Stimulated activated naive CD8-positive, alpha-beta T cell treated with anti-CD3 and anti-CD28 coated beads, Interleukin-15, amount 100 ng/mL, for 72 hours (primary cell): ENCODE measurements at regions not wholly inside any gene's neighbourhood (a gene's known extent, or its start where the extent isn't known, plus 50 kb on each side); places are given as distances from the start of the nearest gene placed in this dataset.

Experiments
- ATAC-seq: fragments of 150-1000 bp; cut with Tn5 transposase; 2 replicates; pipeline ENCODE4 v1.10.0; 2021; ENCODE audit warnings: mild to moderate bottlenecking, moderate library complexity
- DNase-seq, 2 donors: peaks; one replicate each; pipeline ENCODE4 v3.0.0; 2021 to 2022
- H3K27ac Mint-ChIP-seq, 2 donors: one replicate each; pipeline ENCODE4 v1.8.0; 2022; ENCODE audit warnings: mild to moderate bottlenecking in 2 of 2, mixed read lengths in 2 of 2, moderate library complexity in 2 of 2
- H3K27me3 Mint-ChIP-seq: one replicate; pipeline ENCODE4 v1.8.0; 2022; ENCODE audit warnings: mixed read lengths
- H3K4me1 Mint-ChIP-seq: one replicate; pipeline ENCODE4 v1.8.0; 2022; ENCODE audit warnings: mild to moderate bottlenecking, mixed read lengths
- H3K4me3 Mint-ChIP-seq, 2 donors: one replicate each; pipeline ENCODE4 v1.8.0; 2022; ENCODE audit warnings: mild to moderate bottlenecking in 2 of 2, mixed read lengths in 2 of 2, moderate library complexity in 1 of 2
- H3K9me3 Mint-ChIP-seq, 2 donors: one replicate each; pipeline ENCODE4 v1.8.0; 2022; ENCODE audit warnings: mixed read lengths in 2 of 2

DNA sequence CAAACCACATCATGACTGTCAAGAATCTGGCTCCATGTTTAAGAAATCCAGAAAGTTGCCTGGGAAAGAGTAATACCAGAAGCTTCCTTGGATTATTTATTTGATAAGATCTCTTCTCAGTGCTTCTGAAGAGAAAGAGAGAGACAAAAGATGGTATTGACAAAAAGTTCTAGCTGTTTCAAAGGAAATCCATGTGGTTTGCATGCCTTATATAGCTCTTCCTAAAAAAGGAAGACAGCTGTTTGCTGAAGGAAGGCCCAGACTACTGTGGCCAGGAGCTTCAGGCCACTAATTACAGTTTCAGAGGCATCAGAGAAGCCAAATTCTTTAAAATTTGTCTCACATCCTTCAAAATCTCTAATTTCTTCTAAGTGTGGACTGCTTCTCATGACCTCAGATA, 565.2 kb upstream of the SLIT2 start:
- Mint-ChIP-seq H3K4me3 (no peak overlapping the region), H3K27me3 (no peaks in the 10 kb centered on the region), H3K9me3 (peaks cover 14 to 23% of the 10 kb centered on the region in 2 donors), H3K27ac (no peak overlapping the region), H3K4me1 (no peaks in the 10 kb centered on the region)
- DNase-seq (no peak), ATAC-seq (no peak)

DNA sequence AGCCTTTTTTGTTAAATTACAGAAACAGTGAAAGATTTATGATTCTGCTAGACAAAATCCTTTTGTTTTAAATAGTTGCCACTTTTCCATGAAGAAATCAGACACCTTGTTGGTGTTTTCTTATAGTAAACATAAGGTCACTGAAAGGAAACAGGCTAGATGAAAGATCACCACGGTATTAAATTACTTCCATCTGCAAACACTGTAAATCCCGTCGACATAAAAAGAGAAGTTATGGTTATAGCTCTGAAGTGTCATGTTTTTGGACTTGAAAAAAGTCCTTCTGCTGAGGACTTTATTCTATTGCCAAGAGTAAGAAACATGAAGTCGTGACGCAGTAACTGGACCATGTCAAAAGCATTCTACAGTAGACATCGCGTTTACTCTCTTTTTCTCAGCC, 567.6 kb upstream of the SLIT2 start:
- H3K4me1 Mint-ChIP-seq = no peaks in the 10 kb centered on the region
- no peak for ATAC-seq
- peaks cover 14 to 18% of the 10 kb centered on the region in 2 donors for H3K9me3 Mint-ChIP-seq
- H3K4me3 Mint-ChIP-seq = no peak overlapping the region
- no peaks in the 10 kb centered on the region for H3K27me3 Mint-ChIP-seq
- DNase-seq = no peak
- no peak overlapping the region for H3K27ac Mint-ChIP-seq

DNA sequence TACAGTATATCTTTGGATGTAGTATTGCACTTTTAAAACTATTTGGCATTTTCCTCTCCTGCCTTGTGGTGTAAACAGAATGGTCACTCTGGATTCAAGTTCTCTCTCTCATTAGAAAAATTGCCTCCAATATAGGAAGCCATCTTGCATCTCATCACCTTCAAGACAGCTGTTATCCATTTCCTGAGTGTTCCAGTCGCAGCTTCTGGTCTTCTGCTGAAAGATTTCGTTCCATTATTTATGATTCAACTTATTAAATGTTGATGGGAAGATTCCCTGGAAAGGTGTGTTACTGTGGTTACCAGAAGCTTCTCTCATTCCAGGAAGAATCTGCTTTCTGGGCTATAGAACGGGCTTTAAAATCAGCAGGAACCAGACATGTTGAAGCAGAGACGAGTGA, 568.3 kb upstream of the SLIT2 start:
- peaks cover 13 to 14% of the 10 kb centered on the region in 2 donors for H3K9me3 Mint-ChIP-seq
- no peak overlapping the region for H3K4me3 Mint-ChIP-seq
- H3K27ac Mint-ChIP-seq = no peak overlapping the region
- no peaks in the 10 kb centered on the region for H3K27me3 Mint-ChIP-seq
- ATAC-seq (no peak), DNase-seq (no peak)
- no peaks in the 10 kb centered on the region for H3K4me1 Mint-ChIP-seq

DNA sequence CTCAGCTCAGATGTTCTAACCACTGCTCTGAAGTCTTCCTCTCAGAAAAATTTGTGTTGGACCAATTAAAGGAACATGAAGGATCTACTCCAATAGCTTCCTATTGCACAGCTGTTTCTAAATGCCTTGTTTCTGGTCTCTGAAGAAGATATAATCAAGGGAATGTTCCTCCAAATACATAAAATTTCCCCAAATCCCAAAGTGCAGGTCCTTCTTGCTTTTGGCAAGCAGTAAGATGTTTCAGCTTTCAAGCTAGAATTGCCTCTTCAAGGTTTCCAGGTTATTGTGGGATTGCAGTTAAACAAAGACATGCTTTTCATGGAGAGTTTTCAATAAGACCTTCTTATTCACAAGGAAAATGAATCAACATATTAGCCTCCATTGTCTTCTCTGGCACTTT, 574.5 kb upstream of the SLIT2 start:
- Mint-ChIP-seq H3K9me3 (peaks cover 10 to 15% of the 10 kb centered on the region in 2 donors), H3K27ac (no peak overlapping the region), H3K4me3 (no peak overlapping the region), H3K4me1 (no peaks in the 10 kb centered on the region), H3K27me3 (no peaks in the 10 kb centered on the region)
- no peak for ATAC-seq
- DNase-seq = no peak

DNA sequence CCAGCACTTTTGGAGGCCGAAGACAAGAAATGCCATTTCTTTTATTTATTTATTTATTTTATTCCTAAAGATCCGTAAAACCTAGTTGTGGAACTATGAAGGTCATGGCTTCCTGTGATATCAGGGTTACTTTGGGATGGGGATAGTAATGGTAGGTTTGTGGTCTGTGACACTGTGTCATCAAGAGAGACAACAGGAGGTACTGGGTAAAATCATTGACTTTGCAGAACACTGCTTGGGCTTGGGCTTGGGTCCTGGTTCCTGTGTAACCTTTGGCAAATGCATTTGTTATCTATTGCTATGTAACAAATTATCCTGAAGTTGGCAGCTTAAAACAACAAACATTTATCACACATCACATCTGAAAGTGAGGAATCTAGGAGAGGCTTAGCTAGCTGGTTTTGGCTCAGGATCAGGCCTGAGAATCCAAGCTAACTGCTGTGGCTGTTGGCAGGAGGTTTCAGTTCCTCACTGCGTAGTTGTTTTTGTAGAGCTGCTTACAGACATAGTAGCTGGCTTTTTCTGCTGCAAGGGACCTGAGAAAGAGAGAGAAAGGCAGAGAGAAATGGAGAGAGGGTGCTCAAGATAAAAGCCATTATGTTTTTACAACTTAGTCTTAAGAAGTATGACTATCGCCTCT, 576.4 kb upstream of the SLIT2 start:
- peaks cover 13 to 15% of the 10 kb centered on the region in 2 donors for H3K9me3 Mint-ChIP-seq
- no peaks in the 10 kb centered on the region for H3K4me1 Mint-ChIP-seq
- no peak overlapping the region for H3K4me3 Mint-ChIP-seq
- no peaks in the 10 kb centered on the region for H3K27me3 Mint-ChIP-seq
- DNase-seq = no peak
- no peak for ATAC-seq
- H3K27ac Mint-ChIP-seq = no peak overlapping the region

DNA sequence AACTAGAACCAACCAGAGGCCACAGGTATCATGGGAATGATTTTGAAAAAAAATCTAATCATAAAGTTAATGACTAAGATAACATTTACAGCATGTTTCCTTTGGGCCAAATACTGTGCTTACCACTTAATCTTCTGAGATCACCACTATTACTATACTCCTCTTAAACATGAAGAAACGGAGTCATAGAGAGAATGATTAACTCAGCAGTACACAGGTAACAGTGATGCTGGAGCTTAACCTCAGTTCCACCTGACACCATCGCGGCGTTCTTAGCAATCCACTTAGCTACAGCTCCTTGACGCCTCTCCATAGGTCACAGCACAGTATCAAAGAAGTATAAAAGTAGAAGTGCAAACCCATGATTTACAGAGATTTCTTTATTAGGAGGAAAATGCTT, 592.6 kb upstream of the SLIT2 start:
- Mint-ChIP-seq H3K9me3 (peaks cover 14 to 22% of the 10 kb centered on the region in 2 donors), H3K27ac (no peak overlapping the region), H3K4me1 (no peaks in the 10 kb centered on the region), H3K4me3 (no peak overlapping the region), H3K27me3 (no peaks in the 10 kb centered on the region)
- ATAC-seq = no peak
- no peak for DNase-seq

DNA sequence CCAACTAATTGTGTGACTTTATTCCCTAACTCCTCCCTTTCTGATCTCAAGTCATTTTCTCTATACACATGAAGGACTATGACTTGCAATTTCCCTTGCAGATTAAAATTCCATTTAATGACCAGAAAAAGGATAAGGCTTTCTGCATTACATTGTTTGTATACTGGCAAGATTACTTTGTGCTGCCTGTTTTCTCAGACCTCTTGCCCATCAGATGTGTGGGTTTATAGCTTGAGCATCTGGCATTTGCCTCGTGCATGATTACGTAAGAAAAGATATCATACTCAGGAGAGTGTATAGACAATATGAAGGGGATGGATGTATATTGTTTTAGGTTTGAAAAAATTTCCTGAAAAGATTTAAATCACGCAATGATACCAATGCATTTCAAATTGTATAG, 593.8 kb upstream of the SLIT2 start:
- H3K27me3 Mint-ChIP-seq = no peaks in the 10 kb centered on the region
- H3K27ac Mint-ChIP-seq = no peak overlapping the region
- no peaks in the 10 kb centered on the region for H3K4me1 Mint-ChIP-seq
- DNase-seq = no peak
- H3K9me3 Mint-ChIP-seq = peaks cover 10 to 20% of the 10 kb centered on the region in 2 donors
- H3K4me3 Mint-ChIP-seq = no peak overlapping the region
- ATAC-seq = no peak

DNA sequence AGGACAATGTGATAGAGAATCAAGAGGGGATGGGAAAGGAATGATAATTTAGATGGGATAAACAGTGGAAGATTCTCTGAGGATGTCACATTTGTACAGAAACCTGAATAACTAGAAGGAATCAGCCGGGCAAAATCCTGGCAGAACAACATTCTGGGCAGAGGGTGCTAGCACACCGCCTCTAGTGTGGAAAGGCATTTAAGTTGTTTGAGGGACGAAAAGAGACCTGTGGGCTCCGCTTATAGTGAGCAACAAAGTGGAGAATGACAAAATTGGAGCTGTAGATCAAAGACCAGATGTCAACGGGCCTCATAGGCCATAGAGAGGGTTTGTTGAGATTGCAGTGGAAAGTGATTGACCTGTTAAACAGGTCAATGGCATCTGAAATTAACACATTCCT, 596.0 kb upstream of the SLIT2 start:
- ATAC-seq (no peak), DNase-seq (no peak)
- Mint-ChIP-seq H3K9me3 (peaks cover 15 to 19% of the 10 kb centered on the region in 2 donors), H3K4me3 (no peak overlapping the region), H3K4me1 (no peaks in the 10 kb centered on the region), H3K27me3 (no peaks in the 10 kb centered on the region), H3K27ac (no peak overlapping the region)

DNA sequence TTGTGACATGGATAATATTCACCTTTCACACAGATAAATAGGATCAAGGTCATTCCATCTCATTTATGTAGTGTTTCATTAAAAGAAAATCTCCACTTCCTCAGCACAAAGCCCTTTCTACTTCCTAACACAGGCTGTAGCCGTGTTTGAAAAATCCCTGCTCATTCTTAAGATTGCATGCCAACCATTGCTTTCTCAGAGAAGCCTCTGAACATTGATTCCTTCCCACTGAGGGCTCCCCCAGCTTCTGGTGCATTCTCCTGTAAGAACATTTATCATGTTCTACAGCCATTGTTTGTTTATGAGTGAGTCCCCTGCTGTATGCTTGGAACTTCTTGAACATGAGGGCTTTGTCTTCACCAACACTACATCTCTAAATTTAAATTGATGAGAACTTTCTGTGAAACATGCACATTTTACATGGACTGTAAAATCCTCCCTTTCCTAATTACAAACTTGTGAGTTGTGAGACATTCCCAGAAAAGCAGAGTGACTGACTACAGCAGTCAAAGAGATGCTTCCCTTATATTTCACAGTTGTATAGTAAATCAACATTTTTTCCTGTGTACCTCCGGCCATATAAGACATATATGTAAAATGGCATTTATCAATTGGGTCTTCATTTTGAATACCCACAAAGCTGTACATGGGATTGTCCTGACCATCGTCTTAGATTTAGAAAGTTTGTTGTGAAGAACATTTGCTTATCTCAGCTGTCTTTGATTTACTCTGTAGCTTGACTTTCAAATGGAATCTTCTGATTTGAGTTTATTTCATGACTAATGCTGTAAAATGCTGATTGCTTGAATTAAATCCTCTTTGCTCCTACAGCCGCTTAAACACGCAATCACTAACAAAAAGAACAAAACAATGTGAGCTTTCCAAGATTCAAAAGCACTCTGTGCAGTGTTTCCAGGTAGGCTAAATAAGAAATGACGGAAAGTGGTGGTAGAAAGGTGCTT, 600.5 kb upstream of the SLIT2 start:
- Mint-ChIP-seq H3K4me1 (no peaks in the 10 kb centered on the region), H3K27me3 (no peaks in the 10 kb centered on the region), H3K4me3 (no peak overlapping the region), H3K27ac (no peak overlapping the region), H3K9me3 (peaks cover 13 to 36% of the 10 kb centered on the region in 2 donors)
- ATAC-seq = no peak
- no peak for DNase-seq

DNA sequence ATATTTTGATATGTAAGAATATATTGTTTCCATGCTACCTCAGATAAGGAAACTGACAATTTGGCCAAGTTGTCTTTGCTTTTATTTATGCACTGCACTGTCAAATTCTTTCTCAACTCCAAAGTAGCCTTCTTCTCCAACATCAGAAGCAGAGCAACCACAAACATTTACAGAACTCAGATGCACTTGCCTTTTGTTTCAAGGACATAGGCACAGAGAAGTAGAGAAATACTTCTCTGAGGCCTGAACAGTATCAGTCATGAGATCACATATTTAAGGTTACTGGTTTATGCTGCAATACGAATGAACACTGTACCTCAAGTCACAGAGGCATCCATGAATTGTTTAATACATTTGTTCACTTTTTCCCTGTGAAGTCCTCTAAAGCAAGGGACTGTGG, 606.1 kb upstream of the SLIT2 start:
- H3K27me3 Mint-ChIP-seq = no peaks in the 10 kb centered on the region
- no peak overlapping the region for H3K27ac Mint-ChIP-seq
- no peaks in the 10 kb centered on the region for H3K4me1 Mint-ChIP-seq
- ATAC-seq = no peak
- peaks cover 18 to 31% of the 10 kb centered on the region in 2 donors for H3K9me3 Mint-ChIP-seq
- no peak overlapping the region for H3K4me3 Mint-ChIP-seq
- no peak for DNase-seq

DNA sequence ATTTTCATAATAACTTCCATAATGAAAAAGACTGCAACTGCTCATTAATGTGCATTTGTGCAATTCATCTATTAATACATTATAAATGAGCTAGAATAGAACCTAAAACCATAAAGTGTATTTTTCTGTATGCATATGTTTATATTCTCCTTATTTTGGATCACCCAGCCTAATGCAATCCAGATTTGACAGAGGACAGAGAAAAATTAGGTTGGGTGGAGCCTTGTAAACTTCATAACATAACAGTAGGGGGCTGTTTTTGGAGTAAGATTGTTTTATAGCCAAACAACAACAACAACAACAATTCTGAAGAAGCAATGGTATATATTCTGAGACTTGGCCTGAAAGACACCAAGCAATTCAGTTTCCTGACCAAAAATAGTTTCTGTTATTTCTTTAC, 615.3 kb upstream of the SLIT2 start:
- Mint-ChIP-seq H3K27ac (no peak overlapping the region), H3K4me1 (no peaks in the 10 kb centered on the region), H3K9me3 (peaks cover 5 to 11% of the 10 kb centered on the region in 2 donors), H3K4me3 (no peak overlapping the region), H3K27me3 (no peaks in the 10 kb centered on the region)
- DNase-seq (no peak), ATAC-seq (no peak)

DNA sequence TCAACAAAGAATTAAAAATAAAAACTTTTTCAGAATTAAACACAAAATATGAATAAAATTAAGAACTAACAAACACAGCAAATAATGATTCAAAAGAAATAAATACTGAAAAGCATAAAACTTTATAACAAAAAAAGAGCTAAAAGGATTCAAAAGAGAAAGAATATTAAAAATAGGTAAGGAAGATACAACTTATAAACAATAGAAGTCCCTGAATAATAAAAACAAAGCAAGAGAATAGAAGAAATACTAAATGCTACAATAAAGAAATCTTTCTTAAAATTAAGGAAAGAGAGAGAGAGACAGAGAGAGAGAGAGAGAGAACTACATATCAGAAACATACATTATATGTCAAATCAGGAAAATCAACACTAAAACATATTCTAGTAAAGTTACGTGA, 619.9 kb upstream of the SLIT2 start:
- Mint-ChIP-seq H3K27ac (no peak overlapping the region), H3K4me1 (no peaks in the 10 kb centered on the region), H3K27me3 (no peaks in the 10 kb centered on the region), H3K9me3 (peaks cover 11 to 12% of the 10 kb centered on the region in 2 donors), H3K4me3 (no peak overlapping the region)
- DNase-seq = no peak
- ATAC-seq = no peak

DNA sequence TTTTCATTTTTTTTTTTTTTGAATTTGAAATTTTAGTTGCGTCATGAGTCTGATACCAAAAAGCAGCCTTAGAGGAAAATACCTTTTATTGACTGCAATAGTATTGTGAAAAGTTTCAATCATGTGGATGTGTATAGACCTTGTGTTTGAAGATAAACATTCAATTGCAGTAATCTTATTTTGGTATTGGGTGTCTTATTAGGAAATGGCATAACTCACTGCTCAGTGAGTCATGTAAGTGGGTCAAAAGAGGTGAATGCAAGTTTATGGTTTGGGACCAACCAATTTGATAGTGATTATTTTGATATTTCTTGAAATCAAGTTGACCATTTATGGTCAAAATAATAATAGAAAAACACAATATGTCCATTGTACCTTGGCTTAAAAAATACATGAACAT, 627.8 kb upstream of the SLIT2 start:
- Mint-ChIP-seq H3K4me1 (no peaks in the 10 kb centered on the region), H3K4me3 (no peak overlapping the region), H3K27me3 (no peaks in the 10 kb centered on the region), H3K9me3 (peaks cover 10 to 20% of the 10 kb centered on the region in 2 donors), H3K27ac (no peak overlapping the region)
- DNase-seq = no peak
- ATAC-seq = no peak

DNA sequence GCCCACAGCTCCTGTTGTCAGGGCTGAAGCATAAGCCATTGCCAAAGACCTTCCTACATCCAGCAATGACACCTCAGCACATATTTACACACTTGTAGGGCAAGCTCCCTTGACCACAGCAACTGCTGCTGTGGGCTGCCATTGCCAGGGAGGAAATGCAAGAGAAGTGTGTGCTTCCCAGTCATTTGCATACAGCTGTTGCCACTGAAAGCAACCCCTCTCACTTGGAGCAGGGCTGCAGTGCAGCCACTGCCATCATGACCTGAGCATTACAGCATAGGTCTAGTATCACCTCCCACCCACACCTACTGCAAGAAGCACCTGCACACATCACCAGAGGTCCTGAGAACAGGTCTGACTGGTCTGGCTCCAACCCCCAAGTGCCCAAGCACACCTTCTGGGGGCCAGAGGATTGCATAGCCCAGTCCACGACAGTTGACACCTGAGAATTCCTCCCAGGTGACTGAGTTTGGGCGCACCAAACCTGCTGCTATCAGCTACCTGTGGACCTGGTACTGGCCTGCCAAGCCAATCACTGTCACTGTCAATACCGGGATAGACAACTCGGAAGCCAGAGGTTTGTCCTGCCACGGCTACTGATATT, 636.5 kb upstream of the SLIT2 start:
- ATAC-seq (no peak), DNase-seq (no peak)
- H3K9me3 Mint-ChIP-seq = peaks cover 12 to 17% of the 10 kb centered on the region in 2 donors
- H3K4me3 Mint-ChIP-seq = no peak overlapping the region
- H3K4me1 Mint-ChIP-seq = no peaks in the 10 kb centered on the region
- no peaks in the 10 kb centered on the region for H3K27me3 Mint-ChIP-seq
- no peak overlapping the region for H3K27ac Mint-ChIP-seq

DNA sequence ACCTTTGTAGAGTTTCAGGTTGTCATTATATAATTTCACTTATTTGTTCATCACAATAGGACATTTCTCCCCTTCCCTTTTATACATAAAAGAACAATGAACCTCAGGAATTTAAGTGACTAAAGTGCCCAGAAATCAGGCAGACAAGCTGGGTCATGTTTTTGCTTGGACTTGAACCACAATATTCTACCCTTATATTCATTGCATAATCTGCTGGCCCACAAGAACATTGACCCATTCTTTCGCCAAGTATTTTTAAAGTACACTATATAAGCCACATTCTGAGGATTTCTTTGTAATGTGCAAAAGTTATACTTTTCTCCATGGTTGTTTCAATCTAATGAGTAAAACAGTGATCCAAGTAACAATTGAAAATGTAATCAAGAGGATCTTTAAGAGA, 637.5 kb upstream of the SLIT2 start:
- ATAC-seq (no peak), DNase-seq (no peak)
- Mint-ChIP-seq H3K4me3 (no peak overlapping the region), H3K27ac (no peak overlapping the region), H3K27me3 (no peaks in the 10 kb centered on the region), H3K4me1 (no peaks in the 10 kb centered on the region), H3K9me3 (peaks cover 18 to 25% of the 10 kb centered on the region in 2 donors)

DNA sequence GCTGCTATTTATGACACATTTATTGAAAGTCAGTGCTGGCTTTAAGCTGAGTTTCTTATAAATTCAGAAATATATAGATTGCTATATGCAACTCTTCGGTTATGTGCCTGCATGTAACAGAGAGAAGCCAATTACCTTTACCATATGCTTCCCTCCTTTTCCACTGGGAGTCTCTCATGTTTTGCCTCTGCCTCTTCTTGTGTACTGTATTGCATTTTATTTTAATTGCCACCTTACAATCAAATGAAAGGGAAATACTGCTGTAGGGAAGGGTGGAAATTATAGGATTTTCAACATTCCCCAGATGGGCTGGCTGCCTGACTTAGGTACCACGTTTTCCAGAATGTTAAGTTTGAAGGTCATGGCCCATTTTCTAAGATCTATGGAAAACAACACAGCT, 655.4 kb upstream of the SLIT2 start:
- H3K27me3 Mint-ChIP-seq = no peaks in the 10 kb centered on the region
- DNase-seq = no peak
- H3K27ac Mint-ChIP-seq = no peak overlapping the region
- ATAC-seq = no peak
- H3K4me1 Mint-ChIP-seq = no peaks in the 10 kb centered on the region
- no peak overlapping the region for H3K4me3 Mint-ChIP-seq
- peaks cover under 1 to 13% of the 10 kb centered on the region in 2 donors for H3K9me3 Mint-ChIP-seq
